Keratinocyte (primary cell): ENCODE measurements at regions not wholly inside any gene's neighbourhood (a gene's known extent, or its start where the extent isn't known, plus 50 kb on each side); places are given as distances from the start of the nearest gene placed in this dataset.

Experiments used
- DNase-seq: peaks from one replicate; pipeline ENCODE4 v3.0.0-alpha.2; 2011; ENCODE audit warnings: low read depth, missing footprints, low spot score
- FAIRE-seq: peaks from 2 replicates; lab custom pipeline; 2011; peaks lifted over from hg19 to GRCh38; lab: Jason Lieb, UNC
- H2AFZ ChIP-seq: 2 replicates; pipeline ENCODE4 v1.6.0; 2012; ENCODE audit warnings: low read length, control low read depth, inconsistent platforms; ENCODE audit not compliant: control insufficient read depth
- H3K27ac ChIP-seq: 2 replicates; pipeline ENCODE4 v1.5.1; 2011; ENCODE audit warnings: low read length; ENCODE audit not compliant: control insufficient read depth, insufficient read depth
- H3K27me3 ChIP-seq: 3 replicates; pipeline ENCODE4 v1.6.0; 2011; ENCODE audit warnings: low read length; ENCODE audit not compliant: control insufficient read depth, insufficient read depth; ENCODE audit errors: extremely low read depth
- H3K36me3 ChIP-seq, 2 experiments: 2 replicates in 1 of 2; 3 replicates in 1 of 2; pipeline ENCODE4 v1.5.1; 2011; ENCODE audit warnings: low read length in 2 of 2, mild to moderate bottlenecking in 1 of 2; ENCODE audit not compliant: control insufficient read depth in 2 of 2, insufficient read depth in 2 of 2; ENCODE audit errors: extremely low read depth in 1 of 2
- H3K4me1 ChIP-seq: 3 replicates; pipeline ENCODE4 v1.5.1; 2011; ENCODE audit warnings: low read length; ENCODE audit not compliant: control insufficient read depth, insufficient read depth; ENCODE audit errors: extremely low read depth
- H3K4me2 ChIP-seq: 3 replicates; pipeline ENCODE4 v1.6.0; 2011; ENCODE audit warnings: low read depth, low read length; ENCODE audit not compliant: control insufficient read depth, insufficient read depth; ENCODE audit errors: extremely low read depth
- H3K4me3 ChIP-seq, 3 experiments: fragments of 200-600 bp in 1 of 3; sonication (generic) in 1 of 3; 2 replicates in 2 of 3; 3 replicates in 1 of 3; pipeline ENCODE4 v1.5.1; 2011 to 2016; ENCODE audit warnings: low read length in 3 of 3, mild to moderate bottlenecking in 3 of 3, control low read depth in 2 of 3, inconsistent platforms in 1 of 3, low read depth in 1 of 3, mixed read lengths in 1 of 3, mixed run types in 1 of 3, moderate library complexity in 1 of 3; ENCODE audit not compliant: control insufficient read depth in 2 of 3, insufficient read depth in 2 of 3; ENCODE audit errors: extremely low read depth in 1 of 3
- H3K79me2 ChIP-seq: 2 replicates; pipeline ENCODE4 v1.6.0; 2012; ENCODE audit warnings: low read length; ENCODE audit not compliant: control insufficient read depth, insufficient read depth
- H3K9ac ChIP-seq: 3 replicates; pipeline ENCODE4 v1.6.0; 2011; ENCODE audit warnings: low read length; ENCODE audit not compliant: control insufficient read depth, insufficient read depth; ENCODE audit errors: extremely low read depth
- H3K9me1 ChIP-seq: 3 replicates; pipeline ENCODE4 v1.6.0; 2011; ENCODE audit warnings: low read length; ENCODE audit not compliant: control insufficient read depth, insufficient read depth; ENCODE audit errors: extremely low read depth
- H3K9me3 ChIP-seq: 2 replicates; pipeline ENCODE4 v1.5.1; 2012; ENCODE audit warnings: low read depth, low read length; ENCODE audit not compliant: control insufficient read depth
- H4K20me1 ChIP-seq: 3 replicates; pipeline ENCODE4 v1.6.0; 2011; ENCODE audit warnings: low read length; ENCODE audit not compliant: control insufficient read depth, insufficient read depth; ENCODE audit errors: extremely low read depth
- EZH2 ChIP-seq: IDR thresholded peaks from one replicate; pipeline ENCODE4 v1.6.1; 2012; ENCODE audit warnings: inconsistent platforms, mild to moderate bottlenecking, low read length, moderate library complexity
- dilution Hi-C: fragments of 300-500 bp; cut with MboI; formaldehyde crosslinking; loops from one replicate; pipeline ENCODE4 v1.7.0; 2020; ENCODE audit warnings: low sequenced_read_pairs; ENCODE audit not compliant: extremely low pct_ligation_motif_present
- TF ChIP-seq, protein P1 (sequence below), 3 experiments: IDR thresholded peaks in 1 of 3; conservative IDR thresholded peaks in 1 of 3; optimal IDR thresholded peaks in 1 of 3; 2 replicates in 2 of 3; 3 replicates in 1 of 3; pipeline versions ENCODE3 to v1.5.1; 2011; ENCODE audit warnings: low read length in 3 of 3, mild to moderate bottlenecking in 3 of 3, moderate library complexity in 2 of 3, control low read depth in 1 of 3, inconsistent platforms in 1 of 3; ENCODE audit not compliant: insufficient read depth in 2 of 3; ENCODE audit errors: extremely low read depth in 1 of 3

DNA sequence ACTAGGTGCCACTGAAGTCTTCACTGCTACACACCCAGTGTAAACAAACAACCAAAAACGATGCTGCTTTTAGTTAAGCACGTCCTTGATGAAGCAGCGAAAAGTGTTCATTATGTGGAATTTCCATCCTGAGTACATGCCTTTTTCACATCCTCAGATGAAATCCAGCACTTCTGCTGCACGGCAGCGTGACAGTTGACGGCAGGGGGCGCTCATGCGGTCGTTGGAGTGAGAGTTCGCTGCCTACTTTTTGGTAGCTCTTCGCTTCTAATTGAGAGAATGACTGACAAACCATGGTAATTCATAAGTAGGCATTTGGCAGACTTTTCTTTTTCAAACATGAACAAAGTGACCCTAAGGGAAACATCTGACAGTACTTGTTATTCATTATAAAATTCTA is 1124.9 kb downstream of the EFNB2 start:
- H3K79me2 ChIP-seq, result no peaks in the 10 kb centered on the region
- H3K27me3 ChIP-seq, result no peaks in the 10 kb centered on the region
- H2AFZ ChIP-seq, result no peak overlapping the region
- H3K27ac ChIP-seq, result no peak overlapping the region
- H3K9me3 ChIP-seq, result no peaks in the 10 kb centered on the region
- FAIRE-seq (peak; percentile 76), DNase-seq (no peak)
- H3K4me1 ChIP-seq, result no peaks in the 10 kb centered on the region
- H3K9ac ChIP-seq, result no peak overlapping the region
- no peak for TF ChIP-seq EZH2
- TF ChIP-seq, protein P1, sequence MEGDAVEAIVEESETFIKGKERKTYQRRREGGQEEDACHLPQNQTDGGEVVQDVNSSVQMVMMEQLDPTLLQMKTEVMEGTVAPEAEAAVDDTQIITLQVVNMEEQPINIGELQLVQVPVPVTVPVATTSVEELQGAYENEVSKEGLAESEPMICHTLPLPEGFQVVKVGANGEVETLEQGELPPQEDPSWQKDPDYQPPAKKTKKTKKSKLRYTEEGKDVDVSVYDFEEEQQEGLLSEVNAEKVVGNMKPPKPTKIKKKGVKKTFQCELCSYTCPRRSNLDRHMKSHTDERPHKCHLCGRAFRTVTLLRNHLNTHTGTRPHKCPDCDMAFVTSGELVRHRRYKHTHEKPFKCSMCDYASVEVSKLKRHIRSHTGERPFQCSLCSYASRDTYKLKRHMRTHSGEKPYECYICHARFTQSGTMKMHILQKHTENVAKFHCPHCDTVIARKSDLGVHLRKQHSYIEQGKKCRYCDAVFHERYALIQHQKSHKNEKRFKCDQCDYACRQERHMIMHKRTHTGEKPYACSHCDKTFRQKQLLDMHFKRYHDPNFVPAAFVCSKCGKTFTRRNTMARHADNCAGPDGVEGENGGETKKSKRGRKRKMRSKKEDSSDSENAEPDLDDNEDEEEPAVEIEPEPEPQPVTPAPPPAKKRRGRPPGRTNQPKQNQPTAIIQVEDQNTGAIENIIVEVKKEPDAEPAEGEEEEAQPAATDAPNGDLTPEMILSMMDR (optimal IDR thresholded peaks at IDR 0.05 in 1 of 3, IDR thresholded peaks at IDR 0.05 in 1 of 3, conservative IDR thresholded peaks at IDR 0.05 in 1 of 3; ENCODE audit: extremely low read depth in 1 of 3, insufficient read depth in 2 of 3, low read length in 3 of 3), result peak; percentile 62 to 78 (median 73)
- peak overlapping the region; percentile 14 for H3K4me2 ChIP-seq
- H3K4me3 ChIP-seq, result no peak overlapping the region
- H3K9me1 ChIP-seq, result no peaks in the 10 kb centered on the region
- dilution Hi-C loops, result no loop called here
- no peaks in the 10 kb centered on the region for H3K36me3 ChIP-seq
- H4K20me1 ChIP-seq, result no peaks in the 10 kb centered on the region

DNA sequence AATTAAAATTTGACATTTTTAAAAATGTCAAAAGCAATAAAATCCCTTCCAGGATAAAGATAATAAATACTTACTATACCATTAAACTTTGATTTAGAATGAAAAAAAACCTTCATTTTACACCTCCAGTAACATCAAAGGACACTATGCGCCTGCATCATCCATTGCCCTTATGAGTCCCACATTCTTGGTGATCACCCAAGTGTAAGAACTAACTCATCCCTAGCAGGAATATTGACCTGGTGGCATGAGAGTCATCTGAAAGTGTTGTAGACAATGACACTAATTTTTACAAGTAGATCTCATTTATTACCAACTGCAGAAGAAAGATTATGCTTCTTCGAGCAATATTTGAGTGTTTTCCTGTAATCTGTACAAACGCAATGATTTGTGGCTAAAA is 1128.9 kb downstream of the EFNB2 start:
- no peak overlapping the region for H3K9ac ChIP-seq
- H3K27ac ChIP-seq, result no peak overlapping the region
- TF ChIP-seq, protein P1 (optimal IDR thresholded peaks at IDR 0.05 in 1 of 3, IDR thresholded peaks at IDR 0.05 in 1 of 3, conservative IDR thresholded peaks at IDR 0.05 in 1 of 3; ENCODE audit: extremely low read depth in 1 of 3, insufficient read depth in 2 of 3, low read length in 3 of 3), result no peak
- TF ChIP-seq EZH2, result no peak
- no peak for DNase-seq
- no peak overlapping the region for H3K4me3 ChIP-seq
- no peaks in the 10 kb centered on the region for H3K9me3 ChIP-seq
- no peaks in the 10 kb centered on the region for H3K4me1 ChIP-seq
- no peaks in the 10 kb centered on the region for H4K20me1 ChIP-seq
- H2AFZ ChIP-seq, result no peak overlapping the region
- H3K27me3 ChIP-seq, result no peaks in the 10 kb centered on the region
- dilution Hi-C loops, result no loop called here
- no peaks in the 10 kb centered on the region for H3K79me2 ChIP-seq
- H3K4me2 ChIP-seq, result no peak overlapping the region
- no peaks in the 10 kb centered on the region for H3K36me3 ChIP-seq
- no peaks in the 10 kb centered on the region for H3K9me1 ChIP-seq
- no peak for FAIRE-seq
